IMR-90 (cell line): ENCODE measurements at regions not wholly inside any gene's neighbourhood (a gene's known extent, or its start where the extent isn't known, plus 50 kb on each side); places are given as distances from the start of the nearest gene placed in this dataset.
"Not testable (repeated sequence)": the region's sequence is repeated elsewhere in the genome, so short reads cannot be mapped to it uniquely, and the experiment has no call there.

Experiments used
- ATAC-seq: fragments of 200-7000 bp; cut with Tn5 transposase; 2 replicates; pipeline ENCODE4 v1.9.1; 2020; ENCODE audit warnings: low read depth, mild to moderate bottlenecking, moderate library complexity
- BruUV-seq: library from RNA; stranded (reverse); fragments of 400-500 nt; replicated peaks from 2 replicates; lab custom pipeline; 2021; lab: Mats Ljungman, UMichigan
- CTCF ChIA-PET: fragments of 300-600 bp; formaldehyde crosslinking; extraction: SDS; loops from one replicate; lab custom pipeline; 2021; ENCODE audit warnings: antibody characterized with exemption; lab: Yijun Ruan, JAX
- POLR2A ChIA-PET: fragments of 300-600 bp; sonication (Branson Sonifier 250); formaldehyde crosslinking; loops from one replicate; lab custom pipeline; 2022; ENCODE audit warnings: antibody characterized with exemption; ENCODE audit not compliant: unreplicated experiment; lab: Charles Lee
- DNase-seq: peaks from one replicate; pipeline ENCODE4 v3.0.0; 2013
- H2AFZ ChIP-seq: replicated peaks from 2 replicates; pipeline ENCODE3; 2013; ENCODE audit warnings: low read length, mild to moderate bottlenecking; ENCODE audit not compliant: poor library complexity
- H2AK5ac ChIP-seq: 2 replicates; pipeline ENCODE4 v1.6.1; 2013; ENCODE audit warnings: low read depth, low read length, inconsistent platforms
- H2AK9ac ChIP-seq: replicated peaks from 2 replicates; pipeline ENCODE3; 2013; ENCODE audit warnings: mild to moderate bottlenecking, low read depth, low read length, moderate library complexity; ENCODE audit not compliant: poor library complexity
- H2BK120ac ChIP-seq: 2 replicates; pipeline ENCODE4 v1.6.1; 2013; ENCODE audit warnings: low read depth, low read length, inconsistent platforms
- H2BK15ac ChIP-seq: 3 replicates; pipeline ENCODE4 v1.6.1; 2013; ENCODE audit warnings: low read depth, low read length, inconsistent platforms
- H2BK20ac ChIP-seq: 2 replicates; pipeline ENCODE4 v1.6.1; 2013; ENCODE audit warnings: low read depth, mild to moderate bottlenecking, inconsistent platforms, low read length, moderate library complexity
- H2BK5ac ChIP-seq: 2 replicates; pipeline ENCODE4 v1.6.1; 2013; ENCODE audit warnings: mild to moderate bottlenecking, low read depth, low read length, inconsistent platforms; ENCODE audit not compliant: poor library complexity, severe bottlenecking
- H3K14ac ChIP-seq: replicated peaks from 2 replicates; pipeline ENCODE4 v1.6.1; 2013; ENCODE audit warnings: low read depth, low read length, inconsistent platforms
- H3K18ac ChIP-seq: 2 replicates; pipeline ENCODE4 v1.6.1; 2013; ENCODE audit warnings: low read depth, low read length, control low read depth
- H3K23ac ChIP-seq: 2 replicates; pipeline ENCODE4 v1.6.1; 2013; ENCODE audit warnings: low read depth, low read length, inconsistent platforms
- H3K27ac ChIP-seq: 2 replicates; pipeline ENCODE4 v1.5.1; 2013; ENCODE audit warnings: mild to moderate bottlenecking, control low read depth, low read length; ENCODE audit not compliant: insufficient read depth
- H3K27me3 ChIP-seq: 2 replicates; pipeline ENCODE4 v1.6.1; 2013; ENCODE audit warnings: low read length; ENCODE audit not compliant: control insufficient read depth, insufficient read depth
- H3K36me3 ChIP-seq: 2 replicates; pipeline ENCODE4 v1.6.1; 2013; ENCODE audit warnings: low read length, mixed read lengths; ENCODE audit not compliant: control insufficient read depth, insufficient read depth
- H3K4ac ChIP-seq: 2 replicates; pipeline ENCODE4 v1.6.1; 2013; ENCODE audit warnings: low read depth, low read length, inconsistent platforms
- H3K4me1 ChIP-seq: 2 replicates; pipeline ENCODE4 v1.6.1; 2013; ENCODE audit warnings: low read length, mixed read lengths; ENCODE audit not compliant: control insufficient read depth, insufficient read depth
- H3K4me2 ChIP-seq: 2 replicates; pipeline ENCODE4 v1.6.1; 2013; ENCODE audit warnings: low read depth, mild to moderate bottlenecking, control low read depth, low read length, moderate library complexity
- H3K4me3 ChIP-seq: 2 replicates; pipeline ENCODE4 v1.5.1; 2013; ENCODE audit warnings: low read depth, mild to moderate bottlenecking, control low read depth, low read length, moderate library complexity; ENCODE audit not compliant: insufficient read depth
- H3K56ac ChIP-seq: 2 replicates; pipeline ENCODE4 v1.6.1; 2013; ENCODE audit warnings: low read length, inconsistent platforms; ENCODE audit not compliant: insufficient read depth; ENCODE audit errors: extremely low read depth
- H3K79me1 ChIP-seq, 2 experiments: 2 replicates each; pipeline ENCODE4 v1.6.1; 2013; ENCODE audit warnings: low read length in 2 of 2, inconsistent platforms in 1 of 2, low read depth in 1 of 2
- H3K9ac ChIP-seq: 2 replicates; pipeline ENCODE4 v1.6.1; 2013; ENCODE audit warnings: low read depth, low read length, control low read depth
- H3K9me1 ChIP-seq: 2 replicates; pipeline ENCODE4 v1.6.1; 2013; ENCODE audit warnings: low read length, inconsistent platforms; ENCODE audit not compliant: insufficient read depth
- H3K9me3 ChIP-seq: 2 replicates; pipeline ENCODE4 v1.6.1; 2013; ENCODE audit warnings: low read length; ENCODE audit not compliant: control insufficient read depth, insufficient read depth
- H4K20me1 ChIP-seq: 2 replicates; pipeline ENCODE4 v1.6.1; 2013; ENCODE audit warnings: low read length, inconsistent platforms; ENCODE audit not compliant: insufficient read depth
- H4K5ac ChIP-seq: 2 replicates; pipeline ENCODE4 v1.6.1; 2013; ENCODE audit warnings: mild to moderate bottlenecking, low read depth, low read length, control low read depth
- H4K8ac ChIP-seq, 2 experiments: 2 replicates each; pipeline ENCODE4 v1.6.1; 2013; ENCODE audit warnings: low read depth in 2 of 2, low read length in 2 of 2, control low read depth in 1 of 2, inconsistent platforms in 1 of 2
- H4K91ac ChIP-seq: 2 replicates; pipeline ENCODE4 v1.6.1; 2013; ENCODE audit warnings: low read depth, low read length, inconsistent platforms; ENCODE audit not compliant: insufficient read depth
- WGBS, 2 experiments: methylation state at CpG; one replicate each; pipeline versions ENCODE4 v1.1.5 to v1.1.7; 2013; ENCODE audit warnings: missing lambda C conversion rate in 2 of 2; ENCODE audit not compliant: insufficient read length in 1 of 2; ENCODE audit errors: extremely low coverage in 2 of 2; 5-methylcytosine and 5-hydroxymethylcytosine counted together
- dilution Hi-C: fragments of 300-500 bp; cut with HindIII; formaldehyde crosslinking; loops from one replicate; pipeline ENCODE4 v1.14.3; 2018; ENCODE audit warnings: low sequenced_read_pairs; ENCODE audit not compliant: unreplicated experiment
- in situ Hi-C: fragments of 300-500 bp; cut with MboI; formaldehyde crosslinking; loops from 3 replicates; pipeline ENCODE4 v1.14.3; 2019; ENCODE audit warnings: low sequenced_read_pairs, inconsistent platforms, mixed read lengths
- intact Hi-C: fragments of 100-400 bp; cut with micrococcal nuclease; formaldehyde crosslinking; loops from 2 replicates; pipeline ENCODE4 v1.10.0; 2022

DNA sequence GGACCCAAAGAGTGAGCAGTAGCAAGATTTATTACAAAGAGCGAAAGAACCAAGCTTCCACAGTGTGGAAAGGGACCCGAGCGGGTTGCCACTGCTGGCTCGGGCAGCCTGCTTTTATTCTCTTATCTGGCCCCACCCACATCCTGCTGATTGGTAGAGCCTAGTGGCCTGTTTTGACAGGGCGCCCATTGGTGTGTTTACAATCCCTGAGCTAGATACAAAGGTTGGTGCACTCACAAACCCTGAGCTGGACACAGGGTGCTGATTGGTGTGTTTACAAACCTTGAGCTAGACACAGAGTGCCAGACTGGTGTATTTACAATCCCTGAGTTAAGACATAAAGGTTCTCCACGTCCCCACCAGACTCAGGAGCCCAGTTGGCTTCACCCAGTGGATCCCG is 676.9 kb downstream of the SI start:
- H3K36me3 ChIP-seq, BruUV-seq, dilution Hi-C loops, H2BK5ac ChIP-seq, H3K79me1 ChIP-seq, H2AK5ac ChIP-seq, H2BK15ac ChIP-seq, POLR2A ChIA-PET, H4K8ac ChIP-seq, H3K23ac ChIP-seq, DNase-seq, CTCF ChIA-PET, H2BK20ac ChIP-seq, H3K9me3 ChIP-seq, H3K4me2 ChIP-seq, H3K27me3 ChIP-seq, H3K9ac ChIP-seq, H4K91ac ChIP-seq, H3K14ac ChIP-seq, H3K4ac ChIP-seq, H3K4me1 ChIP-seq, H3K18ac ChIP-seq, H3K56ac ChIP-seq, H3K27ac ChIP-seq, in situ Hi-C loops, H4K5ac ChIP-seq, ATAC-seq, H2BK120ac ChIP-seq, H3K9me1 ChIP-seq, intact Hi-C loops, H3K4me3 ChIP-seq, H4K20me1 ChIP-seq, H2AFZ ChIP-seq, H2AK9ac ChIP-seq: not testable (repeated sequence)
- 80% methylated on average over 2 of the region's 7 CpGs; no CpG with 5 or more reads in 1 of the 2 experiments for WGBS, 2 experiments
